GM19438 (cell line): ENCODE measurements at regions not wholly inside any gene's neighbourhood (a gene's known extent, or its start where the extent isn't known, plus 50 kb on each side); places are given as distances from the start of the nearest gene placed in this dataset.
"Not testable (repeated sequence)": the region's sequence is repeated elsewhere in the genome, so short reads cannot be mapped to it uniquely, and the experiment has no call there.

Source experiments
- ATAC-seq: cut with Tn5 transposase; IDR thresholded peaks from one replicate; pipeline ENCODE4 v1.9.1; 2021; ENCODE audit warnings: low read depth; ENCODE audit not compliant: unreplicated experiment

DNA sequence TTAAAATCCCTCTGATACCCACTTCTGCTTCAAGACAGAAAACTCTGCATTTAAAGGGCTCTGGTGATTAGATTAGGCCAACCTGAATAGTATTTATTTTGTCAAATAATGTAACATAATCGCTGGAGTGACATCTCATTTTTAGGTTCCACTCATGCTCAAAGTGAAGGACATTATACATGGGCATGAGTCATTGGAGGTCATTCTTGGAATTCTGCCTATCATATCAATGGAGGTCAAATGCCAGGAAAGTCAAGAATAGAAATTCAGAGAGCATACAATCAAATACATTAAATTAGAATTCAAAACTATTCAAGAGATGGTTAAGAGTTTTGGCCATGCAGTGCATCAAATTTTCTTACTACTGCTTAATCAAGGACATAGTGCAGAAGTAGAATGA lies 50.8 kb upstream of the PRSS1 start:
- no peak for ATAC-seq

- ATAC-seq, result no peak
Observed at GRCh38 chr7:142697270-142697669, 52.0 kb upstream of the PRSS1 start.

DNA sequence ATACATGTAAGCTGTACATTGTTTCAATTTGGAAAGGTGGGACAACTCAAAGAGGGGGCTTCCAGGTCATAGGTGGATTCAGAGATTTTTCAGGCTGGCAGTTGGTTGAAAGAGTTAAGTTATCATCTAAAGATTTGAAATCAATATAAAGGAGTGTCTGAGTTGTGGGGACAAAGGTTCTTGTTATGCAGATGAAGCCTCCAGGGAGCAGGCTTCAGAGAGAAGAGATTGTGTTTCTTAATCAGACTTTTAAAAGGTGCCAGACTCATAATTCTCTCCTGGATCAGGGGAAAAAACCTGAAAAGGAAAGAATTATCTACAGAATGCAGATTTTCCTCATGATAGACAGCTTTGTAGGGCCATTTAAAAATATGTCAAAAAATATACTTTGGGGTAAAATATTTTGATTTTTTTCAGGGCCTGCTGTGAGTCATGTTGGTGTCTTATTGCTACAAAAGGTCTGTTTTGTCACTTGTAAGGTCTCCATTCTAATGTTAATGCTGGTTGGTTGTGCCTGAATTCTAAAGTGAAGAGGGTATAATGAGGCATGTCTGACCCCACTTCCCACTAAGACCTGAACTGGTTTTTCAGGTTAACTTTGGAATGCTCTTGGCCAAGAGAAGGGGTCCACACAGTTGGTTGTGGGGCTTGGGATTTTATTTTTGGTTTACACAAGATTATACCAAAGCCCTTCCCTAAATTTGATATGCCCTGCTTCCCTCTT lies 52.7 kb upstream of the PRSS1 start:
- no peak for ATAC-seq

GRCh38 chr7:142693911-142694310 lies 55.4 kb upstream of the PRSS1 start:
- no peak for ATAC-seq

DNA sequence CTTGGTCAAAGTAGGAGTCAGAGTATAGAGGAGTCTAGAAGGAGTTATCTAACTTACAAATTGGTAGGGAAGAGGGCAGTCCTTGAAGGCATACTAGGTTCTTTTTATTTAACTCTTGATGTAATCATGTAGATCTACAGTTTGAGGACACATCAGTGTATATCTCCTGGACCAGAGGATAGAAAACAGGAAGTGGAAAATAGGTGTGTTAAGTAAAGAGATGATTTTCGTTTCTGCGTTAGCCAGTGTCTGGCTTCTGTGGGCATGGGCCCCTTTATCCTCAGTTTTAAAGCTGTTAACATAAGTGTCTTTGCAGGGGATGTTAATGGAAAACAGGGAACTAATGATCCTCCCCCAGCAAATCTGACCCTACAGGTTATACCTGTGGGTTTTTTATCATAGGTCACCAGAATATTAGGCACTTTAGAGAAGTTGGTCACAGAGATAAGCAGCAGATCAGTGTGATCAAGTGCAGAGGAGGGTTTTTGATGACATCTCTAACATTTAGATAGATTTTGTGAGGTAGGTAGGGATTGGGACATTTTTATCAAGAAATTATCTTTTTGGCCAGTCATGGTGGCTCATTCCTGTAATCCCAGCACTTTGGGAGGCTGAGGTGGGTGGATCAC lies 58.6 kb upstream of the PRSS1 start:
- ATAC-seq, result no peak

DNA sequence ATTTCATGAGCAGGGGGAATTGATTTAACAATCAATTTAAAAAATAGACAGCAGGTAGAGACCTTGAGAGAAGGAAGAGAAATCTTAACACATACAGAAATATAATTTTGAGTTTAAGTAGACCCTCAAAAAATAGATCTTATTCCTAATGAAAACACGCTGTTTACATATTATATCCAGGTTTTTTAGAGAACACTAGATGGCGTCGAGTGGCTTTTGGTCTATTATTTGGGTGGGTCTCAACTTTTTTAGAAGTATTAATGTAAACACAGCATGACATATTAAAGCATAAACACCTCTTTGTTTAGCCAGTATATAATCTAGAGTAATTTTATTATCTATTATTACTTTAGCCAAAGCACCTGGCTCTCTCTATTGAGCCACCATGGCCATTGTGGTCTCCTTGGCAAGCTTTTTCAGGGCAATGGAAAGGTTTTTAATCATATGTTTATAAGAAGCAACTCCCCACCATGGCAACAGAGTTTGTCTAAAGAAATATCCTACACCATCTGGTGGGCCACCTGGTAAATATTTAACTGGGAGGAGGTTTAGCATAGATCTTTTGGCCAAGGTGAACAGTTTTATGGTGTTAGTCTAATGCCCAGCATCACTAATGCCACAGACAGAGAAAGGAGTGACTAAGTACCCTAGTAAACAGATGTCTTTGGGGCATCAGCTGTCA lies 59.7 kb upstream of the PRSS1 start:
- no peak for ATAC-seq

GRCh38 chr7:142685877-142686508 lies 63.3 kb upstream of the PRSS1 start:
- no peak for ATAC-seq

DNA sequence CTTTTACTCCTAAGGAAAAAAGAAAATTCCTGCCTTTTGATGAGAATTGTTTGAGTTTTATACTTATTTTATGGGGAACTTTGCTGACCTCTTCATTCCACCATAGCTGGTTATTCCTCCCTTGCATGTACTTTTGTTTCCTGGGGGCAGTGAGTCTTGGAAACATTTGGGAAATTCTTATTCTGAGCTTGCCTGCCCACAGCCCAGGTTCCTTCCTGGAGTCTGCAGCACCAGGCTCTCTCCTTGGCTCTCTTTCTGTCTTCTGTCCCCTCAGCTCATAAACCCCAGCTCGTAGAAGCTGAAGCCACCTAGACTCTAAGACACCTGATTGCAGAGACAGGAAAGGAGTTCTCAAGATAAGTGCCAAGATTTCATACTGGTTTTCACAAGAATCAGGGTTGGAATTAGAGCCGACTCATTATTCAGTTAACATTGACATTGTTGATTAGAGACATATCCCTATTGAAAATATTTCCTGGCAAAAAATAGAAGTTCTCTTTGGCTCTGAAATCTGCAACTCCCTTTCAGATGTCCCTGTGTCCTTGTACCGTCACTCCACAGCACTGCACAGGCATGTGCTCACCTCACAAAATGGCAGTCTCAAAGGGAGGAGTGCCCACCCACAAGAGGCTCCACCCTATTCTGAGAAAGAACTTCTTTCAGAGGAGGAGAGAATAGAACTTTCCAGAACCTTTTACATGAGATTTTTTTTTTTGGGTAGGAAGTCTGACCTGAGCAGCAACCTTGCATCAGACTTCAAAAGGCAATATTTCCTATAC lies 67.8 kb upstream of the PRSS1 start:
- ATAC-seq, result no peak

DNA sequence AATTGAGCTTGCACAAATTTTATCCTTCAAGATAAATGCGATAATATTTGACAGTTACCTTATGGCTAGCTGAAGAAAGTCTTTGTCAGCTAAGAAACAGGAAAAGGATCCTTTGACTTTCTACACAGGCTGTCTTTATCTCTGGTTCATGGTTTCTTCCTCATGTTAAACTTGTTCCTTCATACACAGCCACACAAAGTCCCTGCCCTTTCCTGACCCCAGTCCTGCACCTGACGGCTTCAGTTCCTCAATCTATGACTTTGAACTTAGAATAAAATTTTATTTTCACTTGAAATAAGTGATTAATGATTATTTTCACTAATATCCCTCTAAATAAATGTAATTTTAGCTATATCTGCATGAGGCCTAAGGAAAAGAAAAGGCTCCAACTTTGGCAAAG lies 77.8 kb upstream of the PRSS1 start:
- no peak for ATAC-seq

DNA sequence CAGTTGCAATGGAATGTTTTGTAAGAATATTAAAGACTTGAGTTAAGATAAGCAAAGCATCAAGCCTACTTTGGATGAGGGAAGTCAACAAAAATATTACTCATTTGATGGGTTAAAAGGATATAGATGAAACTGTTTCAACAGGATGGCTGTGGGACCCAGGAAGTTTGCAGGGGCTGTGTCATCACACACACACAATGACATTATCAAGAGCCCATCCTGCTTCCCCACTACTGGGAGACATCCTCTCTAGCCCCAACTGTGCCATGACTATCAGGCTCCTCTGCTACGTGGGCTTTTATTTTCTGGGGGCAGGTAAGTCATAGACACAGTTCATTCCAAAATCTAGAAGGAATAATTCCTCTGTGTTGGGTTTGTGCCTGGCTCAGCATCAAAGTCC lies 78.8 kb upstream of the PRSS1 start:
- ATAC-seq, result no peak

GRCh38 chr7:142669074-142669654 lies 80.1 kb upstream of the PRSS1 start:
- no peak for ATAC-seq

GRCh38 chr7:142668495-142668894 lies 80.8 kb upstream of the PRSS1 start:
- peak; percentile 68 for ATAC-seq

GRCh38 chr7:142657376-142657775 lies 91.9 kb upstream of the PRSS1 start:
- no peak for ATAC-seq

- no peak for ATAC-seq
Observed at GRCh38 chr7:142654398-142654797, 94.9 kb upstream of the PRSS1 start.

DNA sequence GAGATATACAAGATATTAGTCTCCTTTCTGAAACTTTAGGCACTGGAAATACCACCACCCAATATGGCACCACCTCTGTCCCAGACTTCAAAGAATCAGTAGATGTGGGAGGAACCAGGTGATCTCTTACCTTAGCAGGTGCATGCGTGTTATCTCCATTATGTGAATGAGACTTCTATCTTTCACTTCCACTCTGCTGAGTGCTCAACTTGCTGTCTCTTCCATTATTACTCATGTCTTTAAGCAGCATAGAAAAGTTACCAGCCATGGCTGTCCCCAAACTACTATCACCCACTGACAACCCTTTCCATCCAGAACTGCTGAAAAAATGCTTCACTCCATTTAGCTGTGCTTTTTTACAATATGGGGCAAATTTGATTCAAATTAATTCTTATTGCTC lies 101.5 kb upstream of the PRSS1 start:
- ATAC-seq, result no peak

DNA sequence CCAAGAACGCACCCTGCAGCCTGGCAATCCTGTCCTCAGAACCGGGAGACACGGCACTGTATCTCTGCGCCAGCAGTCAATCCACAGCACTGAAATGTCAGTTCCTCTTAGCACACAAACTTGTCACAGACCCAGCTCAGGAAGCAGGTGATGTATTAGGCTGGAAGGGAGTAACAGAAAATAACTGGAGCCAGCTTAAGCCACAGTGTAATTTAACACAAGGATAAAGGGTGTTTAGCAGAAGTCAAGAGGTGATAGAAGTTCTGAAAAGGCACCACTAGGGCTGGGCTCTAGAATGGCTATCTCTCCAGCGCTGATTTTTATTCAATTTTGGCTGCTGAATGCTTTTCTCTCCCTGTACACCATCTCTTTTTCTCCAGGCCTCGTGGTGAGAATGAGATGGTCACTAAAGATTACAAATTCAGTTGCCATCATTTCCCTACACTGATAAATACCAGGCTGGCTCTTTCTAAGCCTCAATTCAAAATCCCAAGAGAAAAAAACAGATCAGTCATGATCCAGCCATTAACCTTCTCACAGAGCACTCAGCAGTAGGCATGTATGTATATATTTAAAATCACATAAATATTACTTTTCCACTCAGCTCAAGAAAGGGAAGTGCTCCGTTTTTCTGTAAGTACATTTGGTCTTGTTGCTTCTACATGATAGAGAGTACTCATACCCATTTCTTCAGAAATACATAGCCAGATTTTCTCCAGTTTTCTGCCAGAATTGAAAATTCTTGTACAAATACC lies 102.7 kb upstream of the PRSS1 start:
- no peak for ATAC-seq

DNA sequence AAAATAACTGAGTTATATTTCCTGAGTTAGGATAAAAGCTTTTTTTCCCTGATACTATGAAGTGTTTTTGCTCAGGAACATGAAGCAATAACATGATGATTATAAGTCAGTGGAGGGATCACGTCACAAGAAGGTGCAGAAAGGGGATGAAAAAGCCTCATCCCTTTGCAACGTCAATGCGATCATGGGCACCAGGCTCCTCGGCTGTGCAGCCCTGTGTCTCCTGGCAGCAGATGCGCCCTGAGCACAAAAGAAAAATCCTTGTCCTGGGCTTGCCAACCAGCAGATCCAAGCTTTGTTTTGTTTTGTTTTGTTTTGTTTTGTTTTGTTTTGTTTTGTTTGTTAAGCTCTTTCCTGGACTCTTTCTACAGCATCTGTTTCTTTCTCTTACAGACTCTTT lies 103.5 kb upstream of the PRSS1 start:
- no peak for ATAC-seq

DNA sequence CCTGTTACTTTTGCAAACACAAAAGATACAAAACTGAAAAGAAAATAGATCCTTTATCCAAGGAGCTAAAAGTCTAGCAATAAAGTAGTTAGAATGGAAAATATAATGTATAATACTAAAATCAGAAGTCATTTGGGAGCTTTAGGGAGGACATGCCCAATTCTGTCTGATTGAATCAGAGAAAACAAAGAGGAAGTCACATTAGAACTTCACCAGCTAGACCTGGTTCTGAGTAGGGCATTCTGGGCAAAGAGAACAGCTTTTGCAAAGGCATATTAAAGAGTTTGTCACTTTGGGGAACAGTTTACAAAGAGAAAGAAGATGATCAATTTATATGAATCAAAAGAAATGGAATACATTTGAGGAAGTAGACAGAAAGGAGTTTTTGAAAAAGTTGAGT lies 107.0 kb upstream of the PRSS1 start:
- ATAC-seq, result no peak

GRCh38 chr7:142641252-142641651 lies 108.0 kb upstream of the PRSS1 start:
- ATAC-seq, result not testable (repeated sequence)

GRCh38 chr7:142638581-142638980 lies 110.7 kb upstream of the PRSS1 start:
- no peak for ATAC-seq
